IgD-negative memory B cell (primary cell): ENCODE measurements at regions not wholly inside any gene's neighbourhood (a gene's known extent, or its start where the extent isn't known, plus 50 kb on each side); places are given as distances from the start of the nearest gene placed in this dataset.
"Not testable (repeated sequence)": the region's sequence is repeated elsewhere in the genome, so short reads cannot be mapped to it uniquely, and the experiment has no call there.

Experiments
- H3K27ac Mint-ChIP-seq, 3 donors: one replicate each; pipeline ENCODE4 v1.8.0; 2020 to 2022; ENCODE audit warnings: mild to moderate bottlenecking in 3 of 3, mixed read lengths in 3 of 3, moderate library complexity in 1 of 3
- H3K27me3 Mint-ChIP-seq: one replicate; pipeline ENCODE4 v1.8.0; 2021; ENCODE audit warnings: mixed read lengths
- H3K36me3 Mint-ChIP-seq: one replicate; pipeline ENCODE4 v1.8.0; 2020; ENCODE audit warnings: mild to moderate bottlenecking, mixed read lengths
- H3K4me1 Mint-ChIP-seq, 3 donors: one replicate each; pipeline ENCODE4 v1.8.0; 2020 to 2022; ENCODE audit warnings: mixed read lengths in 3 of 3, mild to moderate bottlenecking in 1 of 3
- H3K4me3 Mint-ChIP-seq, 4 donors: one replicate each; pipeline ENCODE4 v1.8.0; 2020 to 2022; ENCODE audit warnings: mild to moderate bottlenecking in 4 of 4, mixed read lengths in 4 of 4, moderate library complexity in 3 of 4
- H3K9me3 Mint-ChIP-seq, 3 donors: one replicate each; pipeline ENCODE4 v1.8.0; 2020 to 2021; ENCODE audit warnings: mixed read lengths in 3 of 3, mild to moderate bottlenecking in 1 of 3

DNA sequence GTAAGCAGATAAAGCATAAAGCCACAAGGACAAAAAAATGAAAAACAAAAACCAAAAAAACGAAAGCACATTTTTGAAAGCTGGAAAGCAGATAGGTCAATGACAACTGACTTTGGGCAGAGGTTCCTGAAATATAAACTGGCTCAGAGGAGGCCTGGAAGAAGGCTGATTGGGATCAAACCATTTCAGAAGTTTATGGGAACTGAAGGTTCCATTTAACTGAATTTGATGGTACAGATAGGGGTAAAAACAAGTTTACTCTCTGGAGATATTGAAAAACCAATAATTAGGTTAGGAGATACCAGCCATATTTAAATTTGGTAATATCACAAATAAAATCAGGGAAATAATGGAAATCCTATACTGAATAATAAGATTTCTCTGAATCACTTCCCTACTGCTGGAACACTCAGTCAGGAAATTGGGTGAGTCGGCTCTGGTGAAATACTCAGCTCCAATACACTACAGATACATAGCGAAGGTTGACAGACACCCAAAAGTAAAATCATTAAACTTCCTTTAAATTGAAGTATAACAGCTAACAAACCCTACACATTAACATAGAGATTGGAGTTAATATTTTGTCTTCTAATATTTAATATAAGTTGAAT is 1584.3 kb downstream of the STIM2 start:
- H3K36me3 Mint-ChIP-seq, result no peaks in the 10 kb centered on the region
- no peaks in the 10 kb centered on the region for H3K27me3 Mint-ChIP-seq
- no peaks in the 10 kb centered on the region for H3K4me1 Mint-ChIP-seq
- no peak overlapping the region for H3K27ac Mint-ChIP-seq
- H3K9me3 Mint-ChIP-seq, result peaks cover 5 to 18% (median 8%) of the 10 kb centered on the region in 3 donors
- H3K4me3 Mint-ChIP-seq, result no peak overlapping the region

GRCh38 chr4:28449085-28449484 is 1588.4 kb downstream of the STIM2 start:
- Mint-ChIP-seq H3K4me3 (no peak overlapping the region), H3K27me3 (no peaks in the 10 kb centered on the region), H3K9me3 (peaks cover 3 to 18% (median 4%) of the 10 kb centered on the region in 3 donors), H3K4me1 (no peaks in the 10 kb centered on the region), H3K27ac (no peak overlapping the region), H3K36me3 (no peaks in the 10 kb centered on the region)

GRCh38 chr4:28451346-28451745 is 1590.7 kb downstream of the STIM2 start:
- H3K4me3 Mint-ChIP-seq, result no peak overlapping the region
- no peaks in the 10 kb centered on the region for H3K4me1 Mint-ChIP-seq
- no peaks in the 10 kb centered on the region for H3K27me3 Mint-ChIP-seq
- no peak overlapping the region for H3K27ac Mint-ChIP-seq
- H3K9me3 Mint-ChIP-seq, result peaks cover 0 to 16% (median 4%) of the 10 kb centered on the region in 3 donors
- H3K36me3 Mint-ChIP-seq, result no peaks in the 10 kb centered on the region

GRCh38 chr4:28462766-28463700 is 1602.4 kb downstream of the STIM2 start:
- H3K27me3 Mint-ChIP-seq, result no peaks in the 10 kb centered on the region
- no peak overlapping the region for H3K4me3 Mint-ChIP-seq
- no peak overlapping the region for H3K27ac Mint-ChIP-seq
- no peaks in the 10 kb centered on the region for H3K36me3 Mint-ChIP-seq
- no peaks in the 10 kb centered on the region for H3K4me1 Mint-ChIP-seq
- peaks cover 0 to 4% (median 4%) of the 10 kb centered on the region in 3 donors for H3K9me3 Mint-ChIP-seq

DNA sequence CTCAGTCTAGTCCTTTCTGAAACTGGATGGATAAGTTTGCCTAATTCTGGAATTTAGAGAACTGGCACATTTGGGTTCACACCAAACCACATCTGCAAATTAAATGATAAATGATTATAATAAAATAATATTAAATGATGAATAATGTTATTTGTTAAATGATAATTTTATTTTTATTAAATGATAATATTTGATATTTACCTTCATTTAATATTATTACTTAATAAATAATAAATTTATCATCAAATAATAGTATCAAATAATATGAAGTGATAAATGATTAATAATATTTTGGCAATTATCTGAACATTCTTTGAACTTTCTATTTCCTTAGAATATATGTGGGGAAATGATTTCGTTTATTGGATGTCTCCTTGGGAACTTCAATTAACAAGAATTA is 1604.2 kb downstream of the STIM2 start:
- Mint-ChIP-seq H3K27ac (no peak overlapping the region), H3K4me3 (no peak overlapping the region), H3K36me3 (no peaks in the 10 kb centered on the region), H3K9me3 (peaks cover 4 to 8% (median 4%) of the 10 kb centered on the region in 3 donors), H3K27me3 (no peaks in the 10 kb centered on the region), H3K4me1 (no peaks in the 10 kb centered on the region)

GRCh38 chr4:28466886-28467285 is 1606.2 kb downstream of the STIM2 start:
- H3K27me3 Mint-ChIP-seq, H3K27ac Mint-ChIP-seq, H3K4me3 Mint-ChIP-seq, H3K36me3 Mint-ChIP-seq, H3K4me1 Mint-ChIP-seq, H3K9me3 Mint-ChIP-seq: not testable (repeated sequence)

DNA sequence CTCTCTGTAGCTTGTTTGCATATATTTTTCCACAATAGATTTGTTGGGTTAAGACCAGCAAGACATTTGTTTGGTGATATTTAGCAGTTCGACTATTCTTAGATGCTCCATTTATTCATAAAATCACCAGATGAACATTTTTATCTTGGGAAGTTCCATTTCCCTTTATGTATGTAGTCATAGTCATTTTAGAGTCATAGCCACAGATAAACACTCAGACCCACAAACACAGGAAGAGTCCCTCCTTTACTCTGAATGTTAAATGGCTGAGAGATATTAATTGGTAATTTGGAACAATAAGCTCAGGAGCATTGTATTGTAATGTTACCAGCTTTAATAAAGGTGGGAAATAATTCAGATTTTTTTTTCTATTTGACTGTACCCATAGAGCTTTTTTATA is 1608.7 kb downstream of the STIM2 start:
- H3K4me3 Mint-ChIP-seq, result no peak overlapping the region
- no peaks in the 10 kb centered on the region for H3K4me1 Mint-ChIP-seq
- H3K27me3 Mint-ChIP-seq, result no peaks in the 10 kb centered on the region
- peaks cover 4 to 9% (median 4%) of the 10 kb centered on the region in 3 donors for H3K9me3 Mint-ChIP-seq
- H3K36me3 Mint-ChIP-seq, result no peaks in the 10 kb centered on the region
- H3K27ac Mint-ChIP-seq, result no peak overlapping the region

DNA sequence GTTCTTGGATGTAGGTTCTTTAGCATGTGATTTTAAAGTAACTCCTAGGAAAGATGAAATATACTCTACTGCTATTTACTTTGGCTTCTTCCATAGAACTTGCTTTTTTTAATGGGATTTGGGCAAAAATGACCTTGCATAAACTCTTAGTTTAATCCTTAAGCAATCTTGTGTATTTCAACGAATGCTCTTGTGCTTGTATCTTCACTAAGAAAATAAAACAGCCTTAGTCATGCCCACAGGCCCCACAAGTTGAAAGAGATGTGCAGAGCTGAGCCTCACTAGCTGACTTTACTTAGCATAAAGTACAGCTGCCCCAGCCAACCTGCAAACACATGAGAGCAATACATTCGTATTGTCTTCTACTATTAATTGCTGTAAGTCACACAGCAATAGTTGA is 1609.2 kb downstream of the STIM2 start:
- no peak overlapping the region for H3K27ac Mint-ChIP-seq

DNA sequence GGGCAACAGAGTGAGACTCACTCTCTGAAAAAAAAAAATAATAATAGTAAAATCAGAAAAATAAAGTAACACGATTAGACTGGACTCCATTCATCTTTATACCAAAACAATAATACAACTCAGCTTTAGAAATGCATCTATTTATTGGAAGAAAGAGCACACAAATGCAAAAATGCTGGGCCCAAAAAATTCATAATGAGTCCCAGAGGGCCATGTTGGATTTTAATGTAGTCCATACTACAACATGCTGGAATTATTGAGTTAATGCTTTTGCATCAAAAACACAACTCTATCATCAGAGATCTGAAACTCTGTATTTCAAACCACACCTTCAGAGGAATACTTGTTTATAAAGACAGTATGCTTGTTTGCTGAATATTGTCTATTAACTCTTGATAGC is 1614.7 kb downstream of the STIM2 start:
- Mint-ChIP-seq H3K4me1 (no peaks in the 10 kb centered on the region), H3K36me3 (no peaks in the 10 kb centered on the region), H3K27me3 (no peaks in the 10 kb centered on the region), H3K27ac (no peak overlapping the region), H3K9me3 (peaks cover 4 to 9% (median 9%) of the 10 kb centered on the region in 3 donors), H3K4me3 (no peak overlapping the region)

More for the DNA sequence above, 1609.2 kb downstream of the STIM2 start:
- Mint-ChIP-seq H3K27me3 (no peaks in the 10 kb centered on the region), H3K4me1 (no peaks in the 10 kb centered on the region), H3K4me3 (no peak overlapping the region), H3K9me3 (peaks cover 4 to 9% (median 4%) of the 10 kb centered on the region in 3 donors), H3K36me3 (no peaks in the 10 kb centered on the region)

GRCh38 chr4:28479666-28480065 is 1619.0 kb downstream of the STIM2 start:
- H3K4me1 Mint-ChIP-seq, result no peaks in the 10 kb centered on the region
- no peaks in the 10 kb centered on the region for H3K36me3 Mint-ChIP-seq
- no peaks in the 10 kb centered on the region for H3K27me3 Mint-ChIP-seq

GRCh38 chr4:28481565-28481964 is 1620.9 kb downstream of the STIM2 start:
- Mint-ChIP-seq H3K4me3 (no peak overlapping the region), H3K27me3 (no peaks in the 10 kb centered on the region), H3K4me1 (no peaks in the 10 kb centered on the region)

More at GRCh38 chr4:28479666-28480065, 1619.0 kb downstream of the STIM2 start:
- H3K9me3 Mint-ChIP-seq, result peaks cover 3 to 14% (median 4%) of the 10 kb centered on the region in 3 donors
- H3K27ac Mint-ChIP-seq, result no peak overlapping the region
- H3K4me3 Mint-ChIP-seq, result no peak overlapping the region

DNA sequence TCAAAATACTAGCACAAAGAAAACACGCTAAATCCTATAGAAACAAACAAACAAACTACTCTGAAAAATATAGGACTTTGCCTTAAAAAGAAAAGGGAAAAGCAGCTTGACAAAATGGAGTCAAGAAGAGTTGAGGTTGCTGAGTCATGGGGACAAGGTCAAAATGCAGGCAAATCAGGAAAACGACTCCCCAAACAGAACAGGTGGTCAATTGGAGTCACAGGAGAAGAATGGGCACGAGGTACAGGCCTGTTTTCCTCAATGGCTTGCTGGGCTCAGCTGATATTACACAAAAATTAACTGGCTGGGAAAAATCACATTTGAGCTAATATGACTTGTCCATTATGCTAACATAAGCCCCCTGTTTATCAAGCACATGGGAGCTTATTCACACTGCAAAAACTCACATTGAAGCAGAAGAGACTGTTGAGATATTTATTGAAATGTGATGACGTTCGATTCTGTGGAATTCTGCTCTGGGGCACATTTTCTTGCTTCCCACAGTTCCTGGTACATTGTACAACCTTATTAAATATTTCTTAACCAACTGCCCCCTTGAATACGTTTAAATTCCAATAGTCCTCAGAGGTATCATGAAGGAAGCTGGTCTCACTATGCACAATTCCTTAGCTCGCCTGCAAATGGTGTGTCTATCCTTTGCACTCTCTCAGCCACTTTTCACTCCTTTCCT is 1622.1 kb downstream of the STIM2 start:
- no peaks in the 10 kb centered on the region for H3K4me1 Mint-ChIP-seq
- no peak overlapping the region for H3K4me3 Mint-ChIP-seq
- H3K36me3 Mint-ChIP-seq, result no peaks in the 10 kb centered on the region
- no peaks in the 10 kb centered on the region for H3K27me3 Mint-ChIP-seq
- H3K9me3 Mint-ChIP-seq, result peaks cover 3 to 8% (median 4%) of the 10 kb centered on the region in 3 donors
- H3K27ac Mint-ChIP-seq, result no peak overlapping the region

More at GRCh38 chr4:28481565-28481964, 1620.9 kb downstream of the STIM2 start:
- Mint-ChIP-seq H3K27ac (no peak overlapping the region), H3K36me3 (no peaks in the 10 kb centered on the region), H3K9me3 (peaks cover 3 to 10% (median 4%) of the 10 kb centered on the region in 3 donors)

- H3K27ac Mint-ChIP-seq, result no peak overlapping the region
- no peaks in the 10 kb centered on the region for H3K4me1 Mint-ChIP-seq
- H3K36me3 Mint-ChIP-seq, result no peaks in the 10 kb centered on the region
- H3K27me3 Mint-ChIP-seq, result no peaks in the 10 kb centered on the region
- no peak overlapping the region for H3K4me3 Mint-ChIP-seq
- H3K9me3 Mint-ChIP-seq, result peaks cover 0 to 4% (median 0%) of the 10 kb centered on the region in 3 donors
These were observed 1627.4 kb downstream of the STIM2 start for GRCh38 chr4:28488021-28488420.

DNA sequence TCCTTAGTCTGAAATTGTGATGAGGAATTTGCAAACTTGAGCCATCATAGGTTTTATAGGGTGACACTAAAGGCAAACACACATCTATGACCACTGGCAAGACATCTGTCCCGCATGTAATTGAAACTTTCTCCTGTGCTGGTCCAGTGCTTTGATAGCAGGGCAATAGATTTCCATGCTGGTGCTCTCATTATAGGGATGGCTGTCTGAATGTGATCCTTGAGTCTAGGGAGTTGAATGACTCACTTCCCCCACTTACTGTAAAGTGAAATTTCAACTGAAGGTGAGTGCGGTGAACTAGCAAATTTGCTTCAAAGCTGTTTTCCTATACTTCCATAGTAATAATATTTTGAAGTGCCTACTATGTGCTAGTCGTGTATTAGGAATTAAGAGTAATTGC is 1630.0 kb downstream of the STIM2 start:
- Mint-ChIP-seq H3K27me3 (no peaks in the 10 kb centered on the region), H3K9me3 (peaks cover 4 to 7% (median 6%) of the 10 kb centered on the region in 3 donors), H3K4me3 (no peak overlapping the region), H3K27ac (no peak overlapping the region), H3K4me1 (no peaks in the 10 kb centered on the region), H3K36me3 (no peaks in the 10 kb centered on the region)

DNA sequence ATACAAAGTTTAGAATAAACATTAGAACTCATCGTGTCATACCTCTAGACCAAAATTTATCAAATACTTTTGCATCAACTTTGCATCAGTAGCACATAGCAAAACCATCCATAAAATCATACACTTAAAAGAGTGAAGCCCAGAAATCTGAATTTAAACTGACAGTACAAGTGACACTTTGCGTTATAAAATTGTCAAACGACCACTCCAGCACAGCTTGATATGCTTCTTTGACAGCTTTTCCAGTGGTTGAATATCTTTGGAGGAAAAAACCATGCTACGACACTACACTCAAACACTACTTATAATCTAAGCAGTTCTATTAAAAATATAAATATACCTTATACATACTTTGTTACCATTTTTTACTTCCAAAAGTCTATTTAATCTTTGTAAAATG is 1644.4 kb downstream of the STIM2 start:
- peaks cover 3 to 4% (median 3%) of the 10 kb centered on the region in 3 donors for H3K9me3 Mint-ChIP-seq
- no peaks in the 10 kb centered on the region for H3K36me3 Mint-ChIP-seq
- no peaks in the 10 kb centered on the region for H3K27me3 Mint-ChIP-seq

More for the DNA sequence above, 1644.4 kb downstream of the STIM2 start:
- Mint-ChIP-seq H3K4me3 (no peak overlapping the region), H3K4me1 (no peaks in the 10 kb centered on the region), H3K27ac (no peak overlapping the region)
